ENCODE measurements at regions not wholly inside any gene's neighbourhood (a gene's known extent, or its start where the extent isn't known, plus 50 kb on each side); places are given as distances from the start of the nearest gene placed in this dataset.
A peak's percentile ranks its signal among the peaks of the same experiment; 100 is the strongest.

DNA sequence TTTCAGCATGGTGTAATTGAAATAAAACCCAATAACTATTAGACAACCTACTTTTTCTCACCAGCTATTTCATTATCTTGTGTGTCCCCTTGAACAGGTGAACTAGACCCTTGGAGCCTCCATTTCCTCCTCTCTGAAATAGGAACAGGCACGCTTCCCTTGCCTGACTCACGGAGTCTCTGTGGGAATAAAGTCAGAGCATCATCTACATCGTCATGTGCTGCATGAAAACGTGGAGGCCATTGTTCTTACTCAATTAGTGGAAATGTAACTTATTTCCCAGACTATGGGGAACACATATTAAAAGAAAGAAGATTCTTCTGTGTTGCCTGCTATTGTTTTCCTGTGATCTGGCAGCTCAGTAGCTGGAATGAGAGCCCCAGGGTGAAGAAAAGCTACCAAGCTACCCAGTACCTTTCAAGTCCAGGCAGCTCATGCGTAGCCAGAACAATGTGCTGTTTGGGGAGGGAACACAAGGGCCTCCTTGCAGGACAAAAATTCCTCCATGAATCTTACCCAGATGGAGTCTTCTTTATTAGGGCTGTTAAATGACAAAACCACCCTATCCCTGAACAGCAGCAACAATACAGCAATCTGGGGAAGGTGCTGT lies 59.8 kb downstream of the SOX11 start:
- DNase-seq (ENCODE audit: low read depth in 2 of 2), result no peak

DNA sequence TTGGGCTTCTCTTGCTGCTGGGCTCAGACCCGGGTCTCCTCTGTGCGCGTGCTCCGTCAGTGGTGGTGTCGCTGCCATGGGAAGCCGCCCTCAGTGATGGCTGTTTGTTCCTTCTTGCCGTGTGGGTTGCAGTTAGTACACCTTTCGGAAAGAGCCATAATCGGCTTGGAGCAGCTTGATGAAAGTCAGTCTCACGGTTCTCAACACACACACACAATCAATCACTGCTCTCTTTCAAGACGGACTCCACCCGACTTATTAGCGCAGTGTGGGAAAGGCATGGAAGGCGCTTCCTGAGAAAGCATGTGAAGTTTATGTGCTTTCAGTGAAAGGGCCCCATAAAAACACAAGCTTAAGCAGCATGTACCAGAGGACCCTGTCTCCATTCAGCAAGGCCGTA lies 64.1 kb downstream of the SOX11 start:
- no peak for DNase-seq (ENCODE audit: low read depth in 2 of 2)

DNA sequence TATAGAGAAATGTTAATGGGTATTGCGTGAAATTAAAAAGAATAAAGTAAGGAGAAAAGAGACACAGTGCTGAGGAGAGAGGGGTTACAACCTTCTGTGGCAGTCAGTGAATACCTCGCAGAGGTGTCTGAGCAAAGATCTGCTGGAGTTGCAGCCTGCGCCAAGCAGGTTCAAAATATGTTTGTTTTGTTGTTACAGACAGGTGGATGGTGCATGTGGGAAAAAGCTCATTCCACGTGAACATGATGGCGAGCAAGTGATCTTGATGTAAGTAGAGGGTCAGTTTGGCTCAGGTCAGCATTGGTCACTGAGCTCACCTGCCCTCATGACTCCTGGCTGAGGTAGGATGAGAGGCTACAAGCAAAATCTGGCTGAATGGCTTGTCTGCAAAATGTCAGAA lies 66.2 kb downstream of the SOX11 start:
- DNase-seq (ENCODE audit: low read depth in 2 of 2), result no peak

DNA sequence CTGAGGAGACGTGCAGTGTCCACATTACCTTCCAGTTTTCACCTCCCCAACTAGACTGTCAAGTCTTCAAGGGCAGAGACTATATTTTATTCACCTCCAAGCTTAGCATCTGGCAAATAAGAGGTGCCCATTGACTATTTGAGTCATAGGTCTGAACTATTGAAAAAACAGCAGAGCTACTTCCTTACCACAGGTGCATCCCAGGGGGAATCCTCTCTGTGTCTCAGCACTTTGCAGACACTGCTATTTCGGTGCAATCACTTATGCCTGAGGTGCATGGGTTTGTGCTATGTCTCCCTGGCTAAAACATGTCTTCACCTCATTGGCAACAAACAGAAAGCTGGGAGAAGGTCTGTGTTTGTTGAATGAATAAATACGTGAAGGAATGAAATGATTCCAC lies 67.8 kb downstream of the SOX11 start:
- DNase-seq (ENCODE audit: low read depth in 2 of 2), result no peak

- DNase-seq (ENCODE audit: low read depth in 2 of 2), result no peak
Measured at GRCh38 chr2:5763531-5763930, 71.3 kb downstream of the SOX11 start.

GRCh38 chr2:5764041-5764440 lies 71.9 kb downstream of the SOX11 start:
- no peak for DNase-seq (ENCODE audit: low read depth in 2 of 2)

GRCh38 chr2:5766056-5766455 lies 73.9 kb downstream of the SOX11 start:
- DNase-seq (ENCODE audit: low read depth in 2 of 2), result no peak

DNA sequence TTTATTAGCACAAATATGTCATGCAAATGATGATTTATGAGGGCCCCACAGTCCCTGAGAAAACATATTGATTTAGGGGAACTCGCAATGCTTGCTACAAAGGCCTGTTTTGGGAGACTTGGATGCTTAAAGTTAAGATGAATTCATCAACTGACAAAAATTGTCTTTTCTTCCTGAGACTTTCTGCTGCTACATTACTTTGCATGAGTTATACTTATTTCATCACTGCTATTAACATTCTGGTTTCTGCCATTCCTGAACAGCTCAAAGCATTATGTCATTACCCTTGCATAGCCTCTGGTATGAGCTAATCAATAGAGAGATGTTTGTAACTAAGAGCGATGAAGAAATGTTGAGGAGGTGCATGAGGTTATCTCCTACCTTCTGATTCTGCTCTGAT lies 74.4 kb downstream of the SOX11 start:
- no peak for DNase-seq (ENCODE audit: low read depth in 2 of 2)

GRCh38 chr2:5777131-5777535 lies 84.9 kb downstream of the SOX11 start:
- no peak for DNase-seq (ENCODE audit: low read depth in 2 of 2)

DNA sequence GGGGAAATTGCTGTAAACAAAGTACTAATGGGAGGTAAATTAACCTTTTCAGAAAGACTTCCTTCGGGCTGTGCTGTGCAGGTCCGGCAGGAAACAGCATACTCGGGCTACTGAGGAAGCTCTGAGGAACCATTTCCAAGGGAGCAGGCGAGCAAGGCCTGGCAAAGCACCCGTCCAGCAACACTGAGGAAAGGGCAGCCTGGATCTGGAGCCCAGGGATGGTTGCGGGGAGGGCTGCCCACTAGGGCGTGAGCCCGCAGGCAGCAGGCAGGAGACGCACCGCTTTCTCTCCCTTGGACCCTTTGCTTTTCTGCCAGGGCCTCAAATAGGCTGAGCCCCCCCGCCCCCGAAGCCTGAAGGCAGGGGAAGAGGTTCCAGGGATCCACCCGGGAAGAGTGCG lies 89.5 kb downstream of the SOX11 start:
- DNase-seq (ENCODE audit: low read depth in 2 of 2), result no peak

- DNase-seq (ENCODE audit: low read depth in 2 of 2), result no peak
Measured at GRCh38 chr2:5782103-5782502, 89.9 kb downstream of the SOX11 start.

DNA sequence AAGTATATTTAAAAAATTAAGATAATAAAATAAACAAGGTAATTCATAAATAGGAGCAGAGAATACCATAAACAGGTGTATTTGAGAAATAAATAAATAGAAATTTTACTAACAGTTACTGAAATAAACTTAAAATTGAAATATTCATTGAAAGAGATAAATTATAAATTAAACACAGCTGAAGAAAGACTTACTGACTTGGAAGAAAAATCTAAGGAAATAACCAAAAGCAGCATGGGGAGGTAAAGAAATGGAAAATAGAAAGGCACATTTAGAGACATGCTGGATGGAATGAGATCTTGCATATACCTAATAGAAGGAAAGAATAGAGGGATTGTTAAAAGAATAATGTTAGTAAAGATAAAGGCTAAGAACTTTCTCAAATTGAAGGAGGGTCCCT lies 96.3 kb downstream of the SOX11 start:
- DNase-seq (ENCODE audit: low read depth in 2 of 2), result no peak

- DNase-seq (ENCODE audit: low read depth in 2 of 2), result no peak
Measured at GRCh38 chr2:5791371-5791770, 99.2 kb downstream of the SOX11 start.

DNA sequence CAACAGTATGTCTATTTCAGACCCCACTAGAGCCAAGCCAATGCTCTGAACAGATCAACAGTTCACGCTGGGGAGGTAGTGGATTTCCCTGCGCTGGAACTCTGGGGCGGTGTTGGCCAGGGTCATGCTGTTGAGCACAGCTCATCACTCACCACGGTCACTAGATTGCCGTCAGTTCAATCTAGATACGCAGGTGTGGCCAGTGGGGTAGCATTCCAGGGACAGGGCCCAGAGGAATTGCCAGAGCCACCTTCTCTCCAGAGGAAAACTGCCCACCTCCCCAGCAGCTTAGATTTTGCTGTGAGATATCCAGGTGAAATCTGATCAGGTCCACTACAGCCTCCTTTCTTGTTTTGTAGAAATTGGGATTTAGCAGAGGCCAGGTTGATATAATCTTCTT lies 101.8 kb downstream of the SOX11 start:
- DNase-seq (ENCODE audit: low read depth in 2 of 2), result no peak

DNA sequence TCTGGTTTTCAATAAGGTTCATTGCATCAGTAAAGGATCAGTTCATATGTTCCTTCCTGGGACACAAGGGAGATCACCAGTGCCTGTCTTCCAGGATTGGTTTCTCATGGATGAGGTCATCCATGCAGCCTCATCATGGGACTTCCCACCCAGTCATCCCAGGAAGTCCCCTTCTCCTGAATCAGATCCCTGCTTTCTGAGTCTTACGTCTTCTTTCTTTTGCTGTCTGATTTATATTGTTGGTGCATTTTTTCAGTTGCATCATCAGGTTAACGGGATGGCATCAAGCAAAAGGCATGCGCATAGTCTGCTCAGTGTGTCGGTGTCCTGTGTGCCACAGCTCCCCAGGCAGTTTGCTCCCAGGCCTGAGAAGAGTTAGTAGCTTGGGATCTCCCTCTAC lies 105.9 kb downstream of the SOX11 start:
- DNase-seq (ENCODE audit: low read depth in 2 of 2), result no peak

DNA sequence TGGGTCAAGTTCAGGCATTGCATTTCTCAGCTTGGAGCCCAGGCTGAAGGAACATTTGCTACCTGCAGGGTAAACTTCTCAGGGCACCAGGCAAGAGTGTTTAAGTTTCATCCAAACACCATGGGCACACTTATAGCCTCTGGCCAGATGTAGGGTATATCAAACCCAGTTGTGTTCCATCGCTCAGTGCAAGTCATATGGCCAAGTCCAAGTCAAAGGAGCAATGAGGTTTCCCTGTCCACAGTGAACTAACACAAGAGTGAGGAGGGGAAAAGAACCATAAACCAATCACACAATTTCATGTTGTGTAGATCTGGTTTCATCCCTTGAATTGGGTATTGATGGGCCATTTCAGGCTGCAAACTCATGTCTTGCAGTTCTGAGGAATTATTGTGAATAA lies 107.2 kb downstream of the SOX11 start:
- DNase-seq (ENCODE audit: low read depth in 2 of 2), result no peak

GRCh38 chr2:5803547-5803946 lies 111.4 kb downstream of the SOX11 start:
- no peak for DNase-seq (ENCODE audit: low read depth in 2 of 2)

DNA sequence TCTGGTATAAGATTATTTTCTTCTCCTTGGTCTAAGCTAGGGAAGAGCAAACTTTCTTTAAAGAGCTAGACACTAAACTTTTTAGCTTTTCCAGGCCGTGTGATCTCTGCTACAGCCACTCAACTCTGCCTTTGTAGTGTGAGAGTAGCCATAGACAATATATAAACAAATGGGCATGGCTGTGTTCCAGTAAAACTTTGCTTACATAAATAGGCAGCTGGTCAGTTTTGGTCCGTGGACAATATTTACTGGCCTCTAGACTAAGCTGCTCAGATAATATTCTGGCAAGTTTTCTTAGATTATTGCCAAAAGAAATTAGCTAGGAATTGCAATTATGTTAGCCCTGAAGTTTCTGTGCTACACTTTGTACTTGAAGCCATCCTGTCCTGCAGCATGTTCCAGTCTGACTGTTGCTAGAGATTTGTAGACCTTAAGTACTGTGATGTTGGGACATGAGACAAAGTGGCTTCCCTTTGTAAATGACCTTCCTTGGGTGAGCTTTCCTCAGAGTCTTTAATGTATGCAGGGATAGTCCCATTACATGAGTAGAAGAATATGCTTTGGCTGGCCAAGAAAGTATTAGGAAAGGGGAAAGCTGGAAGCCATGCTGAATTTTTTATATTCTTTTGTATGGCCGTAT lies 126.9 kb downstream of the SOX11 start:
- no peak for DNase-seq (ENCODE audit: low read depth in 2 of 2)

DNA sequence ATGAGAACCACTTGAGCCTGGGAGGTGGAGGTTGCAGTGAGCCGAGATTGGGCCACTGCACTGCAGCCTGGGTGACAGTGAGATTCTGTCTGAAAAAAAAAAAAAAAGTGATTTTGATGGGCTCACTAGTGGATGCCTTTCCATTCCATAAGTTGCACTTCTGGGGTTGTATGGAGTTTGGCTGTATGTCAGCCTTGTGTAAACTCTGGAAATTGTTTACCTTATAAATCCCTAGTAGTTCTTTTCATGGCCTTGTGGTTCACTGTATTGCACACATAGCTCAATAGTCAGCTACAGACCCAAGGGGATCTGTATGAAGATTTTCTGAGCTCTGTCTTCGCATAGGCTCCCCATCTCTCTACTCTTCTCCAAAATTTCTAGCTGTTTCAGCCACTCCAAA lies 131.9 kb downstream of the SOX11 start:
- no peak for DNase-seq (ENCODE audit: low read depth in 2 of 2)

DNA sequence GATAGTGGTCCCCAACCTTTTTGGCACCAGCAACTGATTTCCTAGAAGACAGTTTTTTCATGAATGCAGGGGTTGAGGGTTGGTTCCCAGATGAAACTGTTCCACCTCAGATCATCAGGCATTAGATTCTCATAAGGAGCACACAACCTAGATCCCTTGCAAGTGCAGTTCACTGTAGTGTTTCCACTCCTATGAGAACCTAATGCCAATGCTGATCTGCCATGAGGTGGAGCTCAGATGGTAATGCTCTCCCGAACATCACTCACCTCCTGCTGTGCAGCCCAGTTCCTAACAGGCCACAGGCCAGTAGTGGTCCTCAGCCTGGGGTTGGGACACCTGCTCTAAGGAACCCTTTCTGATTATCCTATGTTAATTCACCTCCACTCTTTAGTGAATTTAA lies 133.5 kb downstream of the SOX11 start:
- no peak for DNase-seq (ENCODE audit: low read depth in 2 of 2)

DNA sequence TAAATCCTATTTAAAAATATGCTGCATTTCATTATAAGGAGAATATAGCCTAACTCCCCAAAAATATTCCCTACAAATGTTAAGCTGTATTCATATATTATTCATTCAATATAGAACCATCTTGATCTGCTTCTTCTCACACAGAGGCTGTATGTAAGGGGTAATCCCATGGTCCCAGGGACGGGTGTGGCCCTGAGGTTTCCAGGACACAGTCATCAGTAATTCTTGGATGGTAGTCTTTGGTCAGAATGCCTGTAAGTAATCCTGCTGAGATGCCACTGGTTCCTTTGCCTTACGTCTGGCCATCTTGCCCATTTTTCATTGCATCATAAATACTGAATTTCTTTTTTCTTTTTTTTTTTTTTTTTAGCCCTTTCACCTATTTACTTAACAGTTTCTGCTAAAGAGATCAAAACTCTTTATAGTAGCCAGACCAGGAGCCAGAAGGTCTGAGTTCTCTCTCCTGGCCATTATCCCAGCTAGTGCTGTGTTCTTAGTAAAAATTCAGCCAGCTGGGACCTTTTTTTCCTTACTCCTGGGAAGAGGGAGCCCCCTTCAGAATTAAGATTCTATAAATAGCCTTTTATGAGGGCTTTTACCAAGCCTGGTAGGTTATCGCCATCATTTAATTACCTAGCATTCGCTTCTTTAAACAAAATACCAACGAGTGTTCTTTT lies 134.9 kb downstream of the SOX11 start:
- DNase-seq (ENCODE audit: low read depth in 2 of 2), result no peak

GRCh38 chr2:5834501-5834900 lies 142.3 kb downstream of the SOX11 start:
- DNase-seq (ENCODE audit: low read depth in 2 of 2), result peak in 1 of 2 donors; percentile 6

DNA sequence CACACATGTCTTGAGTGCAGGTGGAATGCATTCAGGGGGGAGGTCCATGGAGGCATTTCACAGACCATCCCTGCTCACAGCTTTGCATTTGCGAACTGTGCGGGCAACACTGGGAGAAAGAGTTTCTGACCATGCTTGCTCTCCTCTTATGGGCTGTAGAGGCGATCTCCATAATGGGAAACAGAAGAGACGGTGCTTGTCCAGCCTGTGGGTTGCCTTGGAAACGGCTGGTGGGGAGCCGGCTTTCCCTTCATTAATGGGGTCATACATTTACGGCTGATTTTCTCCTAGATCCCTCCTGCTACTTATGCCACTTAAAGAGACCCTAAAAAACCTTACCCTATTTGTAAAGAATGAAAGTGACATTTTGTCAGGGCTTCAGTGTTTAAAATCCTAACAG lies 147.4 kb downstream of the SOX11 start:
- no peak for DNase-seq (ENCODE audit: low read depth in 2 of 2)

Measured in dermis microvascular lymphatic vessel endothelial cell (primary cell).